ENCODE measurements at regions not wholly inside any gene's neighbourhood (a gene's known extent, or its start where the extent isn't known, plus 50 kb on each side); places are given as distances from the start of the nearest gene placed in this dataset.

DNA sequence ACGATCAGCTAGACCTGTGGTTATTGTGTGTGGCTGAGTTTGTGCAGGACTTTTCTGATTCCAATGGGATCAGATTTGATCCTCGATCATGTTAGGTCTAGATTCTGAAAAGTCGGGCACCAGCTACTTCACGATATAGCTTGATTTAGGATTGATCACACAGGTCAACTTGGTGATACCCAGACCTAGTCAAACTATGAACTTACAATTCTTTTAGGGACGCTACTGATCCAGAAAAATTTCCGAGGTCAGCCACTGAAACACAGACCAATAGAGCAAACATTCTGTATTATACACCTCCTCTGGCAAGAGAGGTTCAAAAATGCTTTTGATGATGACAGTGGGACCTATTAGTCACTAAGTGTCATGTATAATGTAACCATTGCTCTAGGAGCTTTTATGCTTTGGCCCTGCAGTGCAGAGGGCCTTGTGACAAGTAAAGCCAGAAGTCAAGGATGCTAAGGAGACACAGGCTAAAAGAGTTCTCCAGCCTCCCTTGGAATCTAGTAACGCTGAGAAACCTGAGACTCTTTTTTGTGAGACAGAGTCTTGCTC lies 115.6 kb upstream of the MB21D2 start:
- TF ChIP-seq, protein P1, sequence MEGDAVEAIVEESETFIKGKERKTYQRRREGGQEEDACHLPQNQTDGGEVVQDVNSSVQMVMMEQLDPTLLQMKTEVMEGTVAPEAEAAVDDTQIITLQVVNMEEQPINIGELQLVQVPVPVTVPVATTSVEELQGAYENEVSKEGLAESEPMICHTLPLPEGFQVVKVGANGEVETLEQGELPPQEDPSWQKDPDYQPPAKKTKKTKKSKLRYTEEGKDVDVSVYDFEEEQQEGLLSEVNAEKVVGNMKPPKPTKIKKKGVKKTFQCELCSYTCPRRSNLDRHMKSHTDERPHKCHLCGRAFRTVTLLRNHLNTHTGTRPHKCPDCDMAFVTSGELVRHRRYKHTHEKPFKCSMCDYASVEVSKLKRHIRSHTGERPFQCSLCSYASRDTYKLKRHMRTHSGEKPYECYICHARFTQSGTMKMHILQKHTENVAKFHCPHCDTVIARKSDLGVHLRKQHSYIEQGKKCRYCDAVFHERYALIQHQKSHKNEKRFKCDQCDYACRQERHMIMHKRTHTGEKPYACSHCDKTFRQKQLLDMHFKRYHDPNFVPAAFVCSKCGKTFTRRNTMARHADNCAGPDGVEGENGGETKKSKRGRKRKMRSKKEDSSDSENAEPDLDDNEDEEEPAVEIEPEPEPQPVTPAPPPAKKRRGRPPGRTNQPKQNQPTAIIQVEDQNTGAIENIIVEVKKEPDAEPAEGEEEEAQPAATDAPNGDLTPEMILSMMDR (IDR thresholded peaks at IDR 0.05; ENCODE audit: low read depth, low read length): no peak
- TF ChIP-seq POLR2A (IDR thresholded peaks at IDR 0.05; ENCODE audit: extremely low read depth, insufficient read length) (no peak), MYC (IDR thresholded peaks at IDR 0.05; ENCODE audit: low read depth, low read length) (no peak)
- TF ChIP-seq, protein P2, sequence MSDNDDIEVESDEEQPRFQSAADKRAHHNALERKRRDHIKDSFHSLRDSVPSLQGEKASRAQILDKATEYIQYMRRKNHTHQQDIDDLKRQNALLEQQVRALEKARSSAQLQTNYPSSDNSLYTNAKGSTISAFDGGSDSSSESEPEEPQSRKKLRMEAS (IDR thresholded peaks at IDR 0.05; ENCODE audit: low read depth, low read length): no peak
